DMS 273 treated with DMSO at 0.1 percent for 48 hours (cell line): ENCODE measurements at regions not wholly inside any gene's neighbourhood (a gene's known extent, or its start where the extent isn't known, plus 50 kb on each side); places are given as distances from the start of the nearest gene placed in this dataset.
A peak's percentile ranks its signal among the peaks of the same experiment; 100 is the strongest.
"Not testable (repeated sequence)": the region's sequence is repeated elsewhere in the genome, so short reads cannot be mapped to it uniquely, and the experiment has no call there.

Source experiments
- DNase-seq: peaks from one replicate; lab custom pipeline; 2025; lab: John Stamatoyannopoulos, UW

GRCh38 chr1:119253366-119253765 is 112.9 kb upstream of the WARS2 start:
- no peak for DNase-seq

- no peak for DNase-seq
Observed at GRCh38 chr1:119254067-119254720, 113.7 kb upstream of the WARS2 start.

GRCh38 chr1:119256089-119256488 is 112.5 kb upstream of the HAO2 start:
- DNase-seq, result not testable (repeated sequence)

GRCh38 chr1:119260506-119260905 is 108.1 kb upstream of the HAO2 start:
- DNase-seq, result no peak

- DNase-seq, result no peak
Observed at GRCh38 chr1:119266386-119266785, 102.2 kb upstream of the HAO2 start.

GRCh38 chr1:119266858-119267257 is 101.7 kb upstream of the HAO2 start:
- no peak for DNase-seq

- not testable (repeated sequence) for DNase-seq
Observed at GRCh38 chr1:119267288-119267687, 101.3 kb upstream of the HAO2 start.

- no peak for DNase-seq
Observed at GRCh38 chr1:119268879-119269278, 99.7 kb upstream of the HAO2 start.

GRCh38 chr1:119275145-119276134 is 93.1 kb upstream of the HAO2 start:
- peak; percentile 46 for DNase-seq

- no peak for DNase-seq
Observed at GRCh38 chr1:119276558-119276957, 92.0 kb upstream of the HAO2 start.

GRCh38 chr1:119279456-119280381 is 88.9 kb upstream of the HAO2 start:
- no peak for DNase-seq

GRCh38 chr1:119285482-119285881 is 83.1 kb upstream of the HAO2 start:
- no peak for DNase-seq

GRCh38 chr1:119286587-119287181 is 81.9 kb upstream of the HAO2 start:
- no peak for DNase-seq

GRCh38 chr1:119288751-119289150 is 79.8 kb upstream of the HAO2 start:
- no peak for DNase-seq

GRCh38 chr1:119290297-119290696 is 78.3 kb upstream of the HAO2 start:
- no peak for DNase-seq

GRCh38 chr1:119291611-119292206 is 76.9 kb upstream of the HAO2 start:
- DNase-seq, result no peak

- no peak for DNase-seq
Observed at GRCh38 chr1:119293797-119294196, 74.8 kb upstream of the HAO2 start.

GRCh38 chr1:119294199-119294598 is 74.4 kb upstream of the HAO2 start:
- no peak for DNase-seq

- DNase-seq, result no peak
Observed at GRCh38 chr1:119294722-119295121, 73.9 kb upstream of the HAO2 start.

- DNase-seq, result no peak
Observed at GRCh38 chr1:119298687-119299303, 69.8 kb upstream of the HAO2 start.

GRCh38 chr1:119302011-119302410 is 66.6 kb upstream of the HAO2 start:
- DNase-seq, result no peak
